ENCODE measurements at regions not wholly inside any gene's neighbourhood (a gene's known extent, or its start where the extent isn't known, plus 50 kb on each side); places are given as distances from the start of the nearest gene placed in this dataset.

DNA sequence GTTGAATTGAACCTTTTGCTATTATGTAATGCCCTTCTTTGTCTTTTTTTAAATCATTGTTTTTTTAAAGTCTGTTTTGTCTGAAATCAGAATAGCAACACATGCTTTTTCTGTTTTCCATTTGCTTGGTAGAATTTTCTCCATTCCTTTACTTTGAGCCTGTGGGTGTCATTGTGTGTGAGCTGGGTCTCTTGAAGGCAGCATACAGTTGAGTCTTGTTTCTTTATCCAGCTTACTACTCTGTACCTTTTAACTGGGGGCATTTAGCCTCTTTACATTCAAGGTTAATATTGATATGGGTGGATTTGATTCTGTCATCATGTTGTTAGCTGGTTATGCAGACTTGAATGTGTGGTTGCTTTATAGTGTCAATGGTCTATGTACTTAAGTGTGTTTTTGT lies 292.0 kb downstream of the MAP2K4 start:
- TF ChIP-seq POLR2A (IDR thresholded peaks at IDR 0.05) = no peak
- TF ChIP-seq, protein P1, sequence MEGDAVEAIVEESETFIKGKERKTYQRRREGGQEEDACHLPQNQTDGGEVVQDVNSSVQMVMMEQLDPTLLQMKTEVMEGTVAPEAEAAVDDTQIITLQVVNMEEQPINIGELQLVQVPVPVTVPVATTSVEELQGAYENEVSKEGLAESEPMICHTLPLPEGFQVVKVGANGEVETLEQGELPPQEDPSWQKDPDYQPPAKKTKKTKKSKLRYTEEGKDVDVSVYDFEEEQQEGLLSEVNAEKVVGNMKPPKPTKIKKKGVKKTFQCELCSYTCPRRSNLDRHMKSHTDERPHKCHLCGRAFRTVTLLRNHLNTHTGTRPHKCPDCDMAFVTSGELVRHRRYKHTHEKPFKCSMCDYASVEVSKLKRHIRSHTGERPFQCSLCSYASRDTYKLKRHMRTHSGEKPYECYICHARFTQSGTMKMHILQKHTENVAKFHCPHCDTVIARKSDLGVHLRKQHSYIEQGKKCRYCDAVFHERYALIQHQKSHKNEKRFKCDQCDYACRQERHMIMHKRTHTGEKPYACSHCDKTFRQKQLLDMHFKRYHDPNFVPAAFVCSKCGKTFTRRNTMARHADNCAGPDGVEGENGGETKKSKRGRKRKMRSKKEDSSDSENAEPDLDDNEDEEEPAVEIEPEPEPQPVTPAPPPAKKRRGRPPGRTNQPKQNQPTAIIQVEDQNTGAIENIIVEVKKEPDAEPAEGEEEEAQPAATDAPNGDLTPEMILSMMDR (IDR thresholded peaks at IDR 0.05) = no peak
